Adrenal gland (tissue), 5 donors: ENCODE measurements at regions not wholly inside any gene's neighbourhood (a gene's known extent, or its start where the extent isn't known, plus 50 kb on each side); places are given as distances from the start of the nearest gene placed in this dataset.

ENCODE experiments used
- CTCF ChIP-seq, 6 experiments: fragments of 450-650 bp in 4 of 6; fragments of 200-600 bp in 2 of 6; sonication (generic) in 1 of 6; IDR thresholded peaks; 1 replicate in 5 of 6; 2 replicates in 1 of 6; pipeline versions ENCODE4 v1.5.1 to v1.8.0; 2016 to 2021; ENCODE audit warnings: antibody characterized with exemption in 6 of 6, mild to moderate bottlenecking in 2 of 6, moderate library complexity in 1 of 6
- POLR2A ChIP-seq, 2 donors: fragments of 450-650 bp; IDR thresholded peaks; one replicate each; pipeline ENCODE4 v1.6.1; 2017; ENCODE audit warnings: antibody characterized with exemption in 2 of 2, mild to moderate bottlenecking in 2 of 2, moderate library complexity in 1 of 2
- donor health status: DM: no; HTN: no; CAD: no.

DNA sequence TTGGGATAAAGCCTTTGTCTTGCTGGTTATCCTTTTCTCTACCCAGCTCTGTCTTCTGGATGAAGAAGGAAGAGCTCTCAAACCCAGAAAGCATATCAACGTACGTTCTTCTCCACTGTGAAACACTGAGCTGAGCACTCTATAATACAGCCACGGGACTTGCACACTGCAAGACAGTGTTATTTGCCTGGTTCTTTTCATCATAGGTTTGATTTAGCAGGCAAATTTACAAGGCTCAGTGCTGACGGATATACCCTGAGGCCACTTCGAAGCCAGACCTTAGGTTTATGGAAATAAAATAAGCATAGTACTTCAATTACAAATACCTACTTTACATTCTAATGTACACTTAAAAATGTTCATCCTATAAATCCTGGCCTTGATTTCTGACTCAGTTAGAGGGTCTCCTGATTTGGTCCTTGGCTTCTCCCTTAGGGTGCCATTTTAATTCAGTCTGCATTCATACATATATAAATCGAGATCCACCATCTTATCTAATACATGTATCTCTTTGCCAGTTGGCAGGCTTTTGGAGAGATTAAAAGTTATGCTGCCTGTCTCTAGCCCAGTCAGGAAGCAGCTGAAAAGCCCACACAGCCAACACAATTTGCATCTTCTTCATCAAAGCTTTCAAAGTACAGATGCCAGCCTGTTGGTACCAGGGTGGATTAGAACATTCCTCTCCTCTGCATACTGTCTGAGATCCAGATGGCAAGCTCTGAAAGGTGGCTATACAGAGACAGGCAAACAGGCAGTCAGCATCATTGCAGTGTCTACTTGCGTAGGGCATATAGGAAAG is 194.4 kb downstream of the DEPDC1B start:
- TF ChIP-seq CTCF (IDR thresholded peaks at IDR 0.05) (no peak), POLR2A (IDR thresholded peaks at IDR 0.05) (no peak)
